Transverse colon (tissue), 4 donors: ENCODE measurements at regions not wholly inside any gene's neighbourhood (a gene's known extent, or its start where the extent isn't known, plus 50 kb on each side); places are given as distances from the start of the nearest gene placed in this dataset.

Source experiments
- CTCF ChIP-seq, 5 experiments: fragments of 200-600 bp in 3 of 5; fragments of 450-650 bp in 2 of 5; sonication (generic) in 3 of 5; IDR thresholded peaks; 1 replicate in 2 of 5; 2 replicates in 3 of 5; pipeline ENCODE4 v1.5.1; 2016 to 2017; ENCODE audit warnings: antibody characterized with exemption in 5 of 5, inconsistent platforms in 3 of 5, mild to moderate bottlenecking in 2 of 5, moderate library complexity in 1 of 5
- POLR2AphosphoS5 ChIP-seq, 3 donors: sonication (generic); formaldehyde crosslinking; IDR thresholded peaks; one replicate each; pipeline ENCODE4 v1.6.1; 2016; ENCODE audit warnings: antibody characterized with exemption in 3 of 3

- TF ChIP-seq CTCF (IDR thresholded peaks at IDR 0.05) (no peak), POLR2AphosphoS5 (IDR thresholded peaks at IDR 0.05) (no peak)
These were observed 110.6 kb upstream of the PPARGC1A start for GRCh38 chr4:24000470-24000831.
